Stimulated activated CD4-positive, alpha-beta T cell treated with anti-CD3 and anti-CD28 coated beads, Interleukin-15, amount 100 ng/mL, for 24 hours (primary cell): ENCODE measurements at regions not wholly inside any gene's neighbourhood (a gene's known extent, or its start where the extent isn't known, plus 50 kb on each side); places are given as distances from the start of the nearest gene placed in this dataset.
"Not testable (repeated sequence)": the region's sequence is repeated elsewhere in the genome, so short reads cannot be mapped to it uniquely, and the experiment has no call there.

Experiments used
- DNase-seq: peaks from one replicate; pipeline ENCODE4 v3.0.0-alpha.2; 2020

DNA sequence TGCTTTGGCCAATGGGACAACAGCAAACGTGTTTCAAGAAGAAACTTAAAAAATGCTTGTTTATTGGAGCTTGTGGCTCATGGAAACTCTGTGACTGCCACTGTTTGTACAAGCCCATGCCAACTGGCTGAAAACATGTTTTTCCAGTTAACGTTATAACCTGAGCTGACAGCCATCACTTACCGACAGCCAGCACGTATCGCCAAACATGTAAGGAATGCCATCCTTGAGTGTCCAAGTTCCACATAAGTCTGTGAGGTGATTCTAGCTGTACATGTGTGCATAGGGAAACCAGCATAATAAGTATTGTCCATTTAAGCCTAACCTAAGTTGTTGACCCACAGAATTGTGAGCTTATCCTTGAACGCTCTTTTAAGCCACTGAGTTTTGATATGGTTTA, 596.9 kb downstream of the TRHDE start:
- DNase-seq: no peak

DNA sequence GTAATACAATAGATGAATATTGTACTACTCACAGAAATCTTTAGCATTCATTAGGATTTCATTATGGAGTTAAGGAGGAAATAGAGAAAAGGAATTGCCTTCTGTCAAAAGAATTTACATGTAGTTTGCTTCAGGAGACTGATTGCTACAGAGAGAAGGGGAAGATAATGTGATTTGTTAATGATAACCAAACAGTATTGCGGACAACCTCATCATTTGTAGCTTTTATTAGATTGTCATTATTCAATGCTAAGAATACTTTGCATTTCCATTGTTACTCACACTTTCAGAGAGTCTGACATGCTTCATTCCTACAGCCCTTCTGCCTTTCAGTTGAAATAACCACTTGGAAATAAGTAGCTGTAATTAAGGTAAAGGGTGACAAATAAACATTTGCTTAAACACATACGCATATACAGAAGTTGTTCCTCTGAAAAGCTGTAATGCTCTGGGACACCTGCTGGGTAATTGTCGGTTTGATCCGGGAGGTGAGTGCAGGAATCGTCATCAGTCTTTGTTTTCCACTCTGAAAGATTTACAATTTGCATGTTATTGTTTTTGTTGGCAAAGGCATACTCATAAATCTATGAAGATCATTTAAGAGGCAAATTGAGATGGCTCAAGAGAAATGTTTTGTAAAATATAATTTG, 600.2 kb downstream of the TRHDE start:
- DNase-seq: no peak

DNA sequence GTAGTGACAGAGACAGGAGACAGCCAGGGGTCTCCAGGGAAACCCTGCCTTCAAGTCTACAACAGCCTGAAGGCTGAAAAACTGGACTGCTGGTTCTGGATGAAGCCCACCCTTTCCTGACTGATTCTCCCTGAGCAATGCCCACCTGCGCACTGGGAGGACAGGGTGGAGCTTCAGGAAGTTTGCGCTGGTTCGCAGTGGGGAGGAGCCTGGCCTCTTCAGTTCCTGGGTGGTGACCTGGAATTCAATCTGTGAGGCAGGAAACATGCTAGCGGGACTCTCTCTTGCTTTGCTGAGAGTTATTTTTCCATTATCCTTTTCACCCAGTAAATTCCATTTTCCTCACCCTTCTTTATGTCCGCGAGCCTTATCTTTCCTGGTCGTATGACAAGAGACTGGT, 600.8 kb downstream of the TRHDE start:
- DNase-seq: no peak

DNA sequence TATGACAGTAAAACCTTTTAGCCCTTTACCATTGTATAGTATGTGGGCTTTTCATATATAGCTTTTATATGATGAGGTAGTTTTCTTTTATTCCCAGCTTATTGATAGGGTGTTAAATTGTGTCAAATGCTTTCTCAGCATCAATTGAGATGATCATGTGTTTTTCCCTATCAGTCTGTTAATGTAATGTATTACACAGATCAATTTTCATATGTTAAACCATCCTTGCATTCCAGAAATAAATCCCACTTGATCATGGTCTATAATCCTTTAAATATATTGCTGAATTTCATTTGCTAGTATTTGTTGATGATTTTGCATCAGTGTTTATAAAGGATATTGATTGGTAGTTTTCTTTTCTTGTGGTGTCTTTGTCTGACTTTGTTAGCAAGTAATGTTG, 603.9 kb downstream of the TRHDE start:
- no peak for DNase-seq

DNA sequence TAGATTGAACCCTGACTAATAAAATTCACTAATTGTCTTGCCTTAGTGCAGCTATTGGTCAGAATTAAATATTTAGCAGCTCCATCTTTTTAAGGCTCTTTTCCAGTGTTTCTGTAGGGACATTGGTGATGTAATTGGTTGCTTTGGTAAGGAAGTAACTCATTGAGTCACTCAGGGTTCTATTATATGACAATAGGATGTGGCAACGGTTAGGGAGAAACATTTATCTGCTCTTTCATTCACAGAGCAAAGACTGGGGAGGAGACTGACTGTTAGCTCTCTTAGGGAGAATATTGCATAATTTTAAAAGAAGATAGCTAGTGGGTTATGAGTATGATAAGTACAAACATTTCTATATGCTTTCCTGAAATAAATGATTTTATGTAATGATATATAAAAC, 616.5 kb downstream of the TRHDE start:
- no peak for DNase-seq

DNA sequence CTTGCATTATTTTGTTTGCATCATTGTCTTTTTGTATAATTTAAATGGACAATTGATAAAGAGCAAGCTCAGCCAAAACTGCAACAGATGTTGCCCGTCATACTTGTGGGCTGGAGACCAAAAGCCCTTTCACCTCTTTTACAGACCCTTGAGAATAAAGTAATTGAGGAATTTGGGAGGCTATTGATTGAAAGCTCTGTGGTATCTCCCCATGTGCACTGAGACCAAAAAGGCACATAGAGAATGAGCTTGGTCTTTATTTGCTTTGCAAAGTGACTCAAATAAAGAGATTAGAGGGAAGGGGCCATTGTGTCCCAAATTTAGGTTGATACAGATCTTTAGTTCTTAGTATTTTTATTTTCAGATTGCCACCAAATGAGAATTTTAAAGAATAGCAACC, 617.6 kb downstream of the TRHDE start:
- DNase-seq: no peak

DNA sequence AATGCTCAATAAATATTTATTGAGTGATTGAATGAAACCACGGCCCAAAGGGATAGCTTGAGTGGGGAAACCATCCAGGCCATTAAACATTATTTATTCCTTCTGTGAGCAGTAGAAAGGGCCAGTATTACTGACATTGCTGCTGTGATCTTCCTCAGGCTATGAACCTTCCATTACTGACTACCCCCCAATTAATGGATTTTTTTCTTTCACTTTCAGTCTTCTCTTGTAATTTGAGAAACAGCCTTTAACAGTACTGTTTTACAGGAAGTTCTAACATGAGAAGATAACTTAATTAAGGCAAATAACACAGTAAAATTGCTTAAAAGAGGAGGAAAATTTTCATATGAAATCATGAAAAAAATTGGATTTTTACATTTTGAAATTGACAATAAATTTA, 629.5 kb downstream of the TRHDE start:
- no peak for DNase-seq

GRCh38 chr12:72925716-72926115, 653.5 kb downstream of the TRHDE start:
- no peak for DNase-seq

GRCh38 chr12:72931838-72932237, 659.7 kb downstream of the TRHDE start:
- not testable (repeated sequence) for DNase-seq

GRCh38 chr12:72937486-72937885, 665.3 kb downstream of the TRHDE start:
- DNase-seq: no peak

DNA sequence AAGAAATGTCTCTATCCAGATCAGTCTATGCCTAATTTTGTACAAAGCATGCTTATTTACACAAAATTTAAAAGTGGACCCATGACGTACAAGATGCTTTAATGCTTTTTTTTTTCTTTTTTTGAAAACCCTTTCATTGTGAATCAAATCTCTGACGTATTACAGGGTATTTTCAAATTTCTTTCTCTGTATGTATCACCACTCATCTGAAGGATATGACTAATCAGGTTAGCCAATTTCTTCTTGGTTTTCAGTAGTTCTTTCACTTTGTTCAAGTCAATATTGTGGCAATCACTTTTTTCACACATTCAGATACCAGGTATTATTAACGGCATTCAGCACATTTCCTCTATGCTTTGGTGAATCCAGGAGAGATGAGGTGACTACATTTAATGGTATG, 685.3 kb downstream of the TRHDE start:
- no peak for DNase-seq

- no peak for DNase-seq
These were observed 694.5 kb downstream of the TRHDE start for GRCh38 chr12:72966684-72967083.

DNA sequence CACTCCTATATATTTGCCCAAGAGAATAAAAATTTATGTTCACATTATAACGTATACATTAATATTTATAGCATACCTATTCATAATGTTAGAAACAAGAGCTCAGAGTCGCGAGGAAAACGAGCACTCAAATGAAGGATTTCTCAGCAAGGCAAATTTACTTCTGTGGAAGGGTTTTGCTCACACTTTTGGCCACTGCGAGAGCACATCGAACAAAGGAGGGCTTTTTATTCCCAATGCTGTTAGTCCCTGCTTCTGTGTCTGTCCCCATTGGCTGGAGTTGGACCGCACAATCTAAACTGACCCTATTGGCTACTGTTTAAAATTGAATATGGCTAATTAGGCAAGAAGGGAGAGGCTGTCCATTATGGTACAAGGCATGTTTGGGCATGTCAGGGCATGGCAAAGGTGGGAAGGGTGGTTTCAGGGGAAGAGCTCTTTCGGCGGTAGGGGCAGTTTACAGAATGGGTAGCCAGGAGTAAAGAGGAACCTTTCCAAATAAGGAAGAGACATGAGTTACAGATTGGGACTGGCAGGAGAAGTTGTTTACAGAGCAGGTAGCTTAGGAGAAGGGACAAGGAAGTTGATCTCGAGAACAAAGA, 702.9 kb downstream of the TRHDE start:
- no peak for DNase-seq

GRCh38 chr12:72978999-72979398, 706.8 kb downstream of the TRHDE start:
- no peak for DNase-seq

- no peak for DNase-seq
These were observed 710.2 kb downstream of the TRHDE start for GRCh38 chr12:72982356-72982755.

DNA sequence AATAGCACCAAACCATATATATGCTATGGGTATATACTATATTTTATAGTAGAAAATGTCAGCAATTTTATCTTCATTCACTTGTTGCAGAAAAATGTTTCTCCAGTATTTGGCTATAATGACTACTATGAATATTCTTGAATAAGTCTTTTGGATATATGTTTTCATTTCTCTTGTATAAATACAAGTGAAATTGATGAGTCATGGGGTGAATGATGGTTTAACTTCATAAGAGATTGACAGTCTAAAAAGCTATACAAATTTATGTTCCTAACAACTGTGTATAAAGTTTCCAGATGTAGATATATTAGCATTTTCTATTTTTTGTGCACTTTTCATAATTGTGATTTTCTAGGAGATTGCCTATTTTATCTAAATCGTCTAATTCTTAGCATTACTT, 714.8 kb downstream of the TRHDE start:
- DNase-seq: no peak

GRCh38 chr12:72989458-72989947, 717.3 kb downstream of the TRHDE start:
- DNase-seq: no peak

DNA sequence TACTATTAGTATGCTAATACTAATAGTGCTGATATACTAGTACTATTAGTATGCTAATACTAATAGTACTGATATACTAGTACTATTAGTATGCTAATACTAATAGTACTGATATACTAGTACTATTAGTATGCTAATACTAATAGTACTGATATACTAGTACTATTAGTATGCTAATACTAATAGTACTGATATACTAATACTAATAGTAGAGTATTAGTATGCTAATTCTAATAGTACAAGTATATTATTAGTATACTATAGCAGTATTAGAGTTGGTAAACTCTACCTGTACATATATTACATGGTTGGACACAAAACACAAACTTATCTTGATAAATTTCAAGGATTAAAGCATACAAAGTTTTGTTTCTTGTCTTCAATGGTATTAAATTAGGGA, 722.9 kb downstream of the TRHDE start:
- DNase-seq: not testable (repeated sequence)

DNA sequence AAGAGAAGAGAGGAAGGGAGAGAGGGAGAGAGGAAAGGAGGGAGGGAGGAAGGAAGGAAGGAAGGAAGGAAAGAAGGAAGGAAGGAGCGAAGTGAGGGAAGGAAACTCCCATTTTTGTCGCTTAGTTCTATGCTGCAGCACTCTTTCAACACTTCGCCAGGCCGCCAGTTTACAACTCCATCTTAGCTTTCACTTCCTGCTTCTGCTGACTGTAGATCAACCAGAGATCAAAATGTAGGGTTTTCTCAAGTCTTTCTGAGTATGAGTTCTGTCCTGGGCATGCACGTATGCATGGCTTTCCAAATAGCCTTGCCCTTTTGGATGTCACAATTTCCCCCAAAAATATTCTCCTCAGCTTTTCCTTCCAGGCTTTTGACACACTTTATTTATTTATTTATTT, 723.4 kb downstream of the TRHDE start:
- DNase-seq: no peak

DNA sequence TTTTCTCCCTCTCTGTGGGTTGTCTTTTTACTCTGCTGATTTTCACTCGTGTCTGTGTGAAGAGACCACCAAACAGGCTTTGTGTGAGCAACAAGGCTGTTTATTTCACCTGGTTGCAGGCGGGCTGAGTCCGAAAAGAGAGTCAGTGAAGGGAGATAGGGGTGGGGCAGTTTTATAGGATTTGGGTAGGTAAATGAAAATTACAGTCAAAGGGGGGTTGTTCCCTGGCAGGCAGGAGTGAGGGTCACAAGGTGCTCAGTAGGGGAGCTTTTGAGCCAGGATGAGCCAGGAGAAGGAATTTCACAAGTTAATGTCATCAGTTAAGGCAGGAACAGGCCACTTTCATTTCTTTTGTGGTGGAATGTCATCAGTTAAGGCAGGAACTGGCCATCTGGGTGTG, 729.6 kb downstream of the TRHDE start:
- DNase-seq: not testable (repeated sequence)

GRCh38 chr12:73002504-73002903, 730.3 kb downstream of the TRHDE start:
- not testable (repeated sequence) for DNase-seq

DNA sequence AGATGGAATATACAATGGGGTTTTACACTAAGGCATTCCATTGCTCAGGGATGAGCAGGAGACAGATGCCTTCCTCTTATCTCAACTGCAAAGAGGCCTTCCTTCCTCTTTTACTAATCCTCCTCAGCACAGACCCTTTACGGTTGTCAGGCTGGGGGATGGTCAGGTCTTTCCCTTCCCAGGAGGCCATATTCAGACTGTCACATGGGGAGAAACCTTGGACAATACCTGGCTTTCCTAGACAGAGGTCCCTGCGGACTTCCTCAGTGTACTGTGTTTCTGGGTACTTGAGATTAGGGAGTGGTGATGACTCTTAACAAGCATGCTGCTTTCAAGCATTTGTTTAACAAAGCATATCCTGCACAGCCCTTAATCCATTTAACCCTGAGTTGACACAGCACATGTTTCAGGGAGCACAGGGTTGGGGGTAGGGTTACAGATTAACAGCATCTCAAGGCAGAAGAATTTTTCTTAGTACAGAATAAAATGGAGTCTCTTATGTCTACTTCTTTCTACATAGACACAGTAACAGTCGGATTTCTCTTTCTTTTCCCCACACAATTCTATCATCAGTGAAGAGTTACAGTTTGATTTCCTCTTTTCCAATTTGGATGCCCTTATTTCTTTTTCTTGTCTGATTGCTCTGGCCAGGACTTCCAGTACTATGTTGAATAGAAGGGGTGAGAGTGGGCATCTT, 737.1 kb downstream of the TRHDE start:
- not testable (repeated sequence) for DNase-seq

DNA sequence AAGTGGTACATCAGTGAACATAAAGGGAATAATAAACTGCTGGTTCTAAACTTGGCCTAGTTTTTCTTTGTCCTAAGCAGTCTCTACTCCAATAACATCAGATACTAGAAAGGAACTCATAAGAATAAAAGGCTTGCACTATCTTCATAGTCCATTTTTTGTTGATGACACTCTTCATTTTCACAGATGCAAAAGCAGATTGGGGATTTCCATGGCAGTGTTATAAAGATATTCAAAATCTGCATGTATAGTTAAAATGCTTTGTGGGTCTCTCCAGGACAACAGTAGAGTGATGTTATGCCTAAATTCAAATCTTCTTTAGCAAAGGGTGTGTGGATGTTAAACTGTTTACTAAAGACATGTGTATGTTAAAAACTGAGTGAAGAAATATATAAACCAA, 745.8 kb downstream of the TRHDE start:
- DNase-seq: no peak

GRCh38 chr12:73053893-73054292, 781.7 kb downstream of the TRHDE start:
- DNase-seq: no peak
